ENCODE measurements at regions not wholly inside any gene's neighbourhood (a gene's known extent, or its start where the extent isn't known, plus 50 kb on each side); places are given as distances from the start of the nearest gene placed in this dataset.

- no peak overlapping the region for H3K4me3 Mint-ChIP-seq
- no peak overlapping the region for H3K27ac Mint-ChIP-seq
- H3K4me1 Mint-ChIP-seq = no peaks in the 10 kb centered on the region
- DNase-seq = no peak
- H3K27me3 Mint-ChIP-seq = no peaks in the 10 kb centered on the region
- H3K36me3 Mint-ChIP-seq (ENCODE audit: low read depth) = no peaks in the 10 kb centered on the region
- no peak for ATAC-seq
- H3K9me3 ChIP-seq (ENCODE audit: control insufficient read depth, low read length, poor library complexity, severe bottlenecking) = no peaks in the 10 kb centered on the region
These were observed 794.2 kb upstream of the ADGRL2 start for GRCh38 chr1:81006502-81006901.

GRCh38 chr1:81004011-81004410 lies 796.7 kb upstream of the ADGRL2 start:
- no peaks in the 10 kb centered on the region for H3K9me3 ChIP-seq (ENCODE audit: control insufficient read depth, low read length, poor library complexity, severe bottlenecking)
- Mint-ChIP-seq H3K27ac (no peak overlapping the region), H3K27me3 (no peaks in the 10 kb centered on the region), H3K36me3 (ENCODE audit: low read depth) (no peaks in the 10 kb centered on the region), H3K4me1 (no peaks in the 10 kb centered on the region), H3K4me3 (no peak overlapping the region)
- DNase-seq = no peak
- no peak for ATAC-seq

GRCh38 chr1:80994934-80995333 lies 805.8 kb upstream of the ADGRL2 start:
- DNase-seq = no peak
- H3K27me3 Mint-ChIP-seq = no peaks in the 10 kb centered on the region
- no peak for ATAC-seq
- H3K36me3 Mint-ChIP-seq (ENCODE audit: low read depth) = no peaks in the 10 kb centered on the region
- H3K9me3 ChIP-seq (ENCODE audit: control insufficient read depth, low read length, poor library complexity, severe bottlenecking) = no peaks in the 10 kb centered on the region
- no peak overlapping the region for H3K4me3 Mint-ChIP-seq
- H3K27ac Mint-ChIP-seq = no peak overlapping the region
- H3K4me1 Mint-ChIP-seq = no peaks in the 10 kb centered on the region

GRCh38 chr1:80994038-80994437 lies 806.7 kb upstream of the ADGRL2 start:
- H3K4me1 Mint-ChIP-seq = no peaks in the 10 kb centered on the region
- H3K27me3 Mint-ChIP-seq = no peaks in the 10 kb centered on the region
- H3K9me3 ChIP-seq (ENCODE audit: control insufficient read depth, low read length, poor library complexity, severe bottlenecking) = no peaks in the 10 kb centered on the region
- ATAC-seq (no peak), DNase-seq (no peak)
- H3K36me3 Mint-ChIP-seq (ENCODE audit: low read depth) = no peaks in the 10 kb centered on the region
- no peak overlapping the region for H3K4me3 Mint-ChIP-seq
- no peak overlapping the region for H3K27ac Mint-ChIP-seq

DNA sequence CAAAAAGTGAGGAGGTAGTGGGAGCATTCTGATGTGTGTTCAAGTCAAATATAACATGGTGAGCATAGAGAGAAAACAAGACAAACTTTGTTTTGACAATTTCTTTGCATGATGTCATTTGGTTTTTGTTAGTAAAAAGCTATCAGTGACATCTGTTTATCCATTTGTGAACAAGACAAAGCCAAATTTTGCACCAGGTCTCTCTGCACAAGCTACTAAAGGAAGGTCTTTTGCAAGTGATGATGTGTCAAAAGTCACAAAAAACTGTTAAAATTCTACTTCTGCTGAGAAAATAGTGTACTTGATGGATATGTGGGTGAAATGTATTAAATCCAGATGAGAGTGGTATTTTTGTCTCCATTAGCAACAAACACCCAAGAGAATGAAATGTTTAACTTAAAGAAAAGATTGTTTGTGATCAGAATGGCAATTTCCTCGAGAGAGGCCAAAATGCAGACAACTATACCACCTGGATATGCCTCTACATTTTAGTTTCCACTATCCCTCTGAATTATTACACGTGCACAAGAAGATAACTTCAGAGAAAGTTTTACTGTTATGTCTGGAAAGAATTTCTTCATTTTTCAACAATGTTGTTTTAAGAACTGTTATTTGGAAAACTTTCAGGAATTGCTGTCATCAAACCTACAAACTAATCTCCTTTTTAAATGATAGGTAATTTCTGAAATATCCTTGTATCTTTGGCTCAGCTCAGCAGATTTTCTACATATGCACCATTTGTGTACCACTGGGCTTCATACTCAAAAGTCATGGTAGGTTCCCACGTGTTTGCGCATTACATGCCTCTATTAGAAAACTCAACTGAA lies 807.4 kb upstream of the ADGRL2 start:
- Mint-ChIP-seq H3K4me3 (no peak overlapping the region), H3K36me3 (ENCODE audit: low read depth) (no peaks in the 10 kb centered on the region), H3K27me3 (no peaks in the 10 kb centered on the region), H3K4me1 (no peaks in the 10 kb centered on the region), H3K27ac (no peak overlapping the region)
- DNase-seq (no peak), ATAC-seq (no peak)
- H3K9me3 ChIP-seq (ENCODE audit: control insufficient read depth, low read length, poor library complexity, severe bottlenecking) = no peaks in the 10 kb centered on the region

- H3K4me3 Mint-ChIP-seq = no peak overlapping the region
- no peaks in the 10 kb centered on the region for H3K27me3 Mint-ChIP-seq
- no peak for ATAC-seq
- H3K36me3 Mint-ChIP-seq (ENCODE audit: low read depth) = no peaks in the 10 kb centered on the region
- no peaks in the 10 kb centered on the region for H3K9me3 ChIP-seq (ENCODE audit: control insufficient read depth, low read length, poor library complexity, severe bottlenecking)
- H3K27ac Mint-ChIP-seq = no peak overlapping the region
- DNase-seq = no peak
- H3K4me1 Mint-ChIP-seq = no peaks in the 10 kb centered on the region
These were observed 811.3 kb upstream of the ADGRL2 start for GRCh38 chr1:80989455-80989854.

- Mint-ChIP-seq H3K36me3 (ENCODE audit: low read depth) (no peaks in the 10 kb centered on the region), H3K27me3 (no peaks in the 10 kb centered on the region), H3K4me1 (no peaks in the 10 kb centered on the region), H3K27ac (no peak overlapping the region), H3K4me3 (no peak overlapping the region)
- DNase-seq = no peak
- no peak for ATAC-seq
- no peaks in the 10 kb centered on the region for H3K9me3 ChIP-seq (ENCODE audit: control insufficient read depth, low read length, poor library complexity, severe bottlenecking)
These were observed 811.8 kb upstream of the ADGRL2 start for GRCh38 chr1:80988926-80989325.

DNA sequence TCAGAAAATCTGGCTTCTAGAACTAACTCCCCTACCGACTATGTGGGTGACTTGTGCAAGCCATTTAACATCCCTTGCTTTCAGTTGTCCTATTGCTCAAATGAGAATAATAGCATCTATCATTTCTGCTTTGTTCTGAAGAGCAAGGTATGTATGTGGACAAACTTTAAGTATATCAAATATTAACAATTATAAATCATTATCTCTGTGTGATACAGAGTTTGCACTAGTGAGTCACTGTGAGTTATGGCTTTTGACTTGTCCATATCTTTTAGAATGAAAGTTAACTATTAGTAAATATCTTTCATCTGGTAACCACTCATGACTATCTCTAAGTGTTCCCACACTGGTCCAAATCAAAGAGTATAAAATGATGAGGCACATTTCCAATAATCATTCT lies 812.9 kb upstream of the ADGRL2 start:
- DNase-seq = no peak
- Mint-ChIP-seq H3K4me3 (no peak overlapping the region), H3K27me3 (no peaks in the 10 kb centered on the region), H3K36me3 (ENCODE audit: low read depth) (no peaks in the 10 kb centered on the region), H3K27ac (no peak overlapping the region), H3K4me1 (no peaks in the 10 kb centered on the region)
- no peak for ATAC-seq
- H3K9me3 ChIP-seq (ENCODE audit: control insufficient read depth, low read length, poor library complexity, severe bottlenecking) = no peaks in the 10 kb centered on the region

DNA sequence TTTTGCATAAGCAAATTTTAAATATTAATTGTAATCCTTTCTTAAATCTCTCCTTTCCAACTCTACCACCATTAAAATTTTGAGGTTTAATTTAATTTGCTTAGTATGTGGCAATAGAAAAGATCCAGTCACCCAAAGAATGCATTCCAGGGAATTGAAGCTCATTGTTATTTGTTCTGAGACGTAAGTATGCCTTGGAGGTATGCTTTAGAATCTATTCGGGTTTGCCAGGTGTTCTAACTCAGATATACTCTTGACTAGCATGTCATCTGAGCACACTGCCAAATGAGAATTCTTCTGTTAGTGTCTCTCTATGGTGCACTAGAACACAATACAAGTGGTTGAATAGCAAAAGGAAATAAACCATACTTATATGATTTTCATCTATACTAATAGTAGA lies 813.6 kb upstream of the ADGRL2 start:
- H3K4me1 Mint-ChIP-seq = no peaks in the 10 kb centered on the region
- H3K4me3 Mint-ChIP-seq = no peak overlapping the region
- DNase-seq (no peak), ATAC-seq (no peak)
- H3K27me3 Mint-ChIP-seq = no peaks in the 10 kb centered on the region
- no peaks in the 10 kb centered on the region for H3K36me3 Mint-ChIP-seq (ENCODE audit: low read depth)
- no peak overlapping the region for H3K27ac Mint-ChIP-seq
- H3K9me3 ChIP-seq (ENCODE audit: control insufficient read depth, low read length, poor library complexity, severe bottlenecking) = no peaks in the 10 kb centered on the region

DNA sequence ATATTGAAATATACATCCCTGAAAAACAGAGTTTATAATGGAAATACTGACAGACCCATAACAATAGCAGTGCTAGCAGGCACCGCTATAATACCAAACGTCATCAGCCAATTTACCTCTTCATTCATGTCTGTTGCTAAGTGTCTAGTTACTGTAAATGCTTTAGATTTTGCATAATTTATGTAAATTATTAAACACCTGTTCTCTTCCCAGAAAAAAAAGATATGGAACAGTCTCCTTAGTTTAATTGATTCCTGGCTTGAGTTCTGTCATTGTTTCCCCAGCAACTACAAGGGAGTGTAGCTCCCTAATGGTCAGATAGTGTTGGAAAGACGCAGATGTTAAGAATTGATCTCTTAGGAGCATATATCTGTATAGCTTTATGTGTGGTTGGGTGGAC lies 817.9 kb upstream of the ADGRL2 start:
- no peaks in the 10 kb centered on the region for H3K9me3 ChIP-seq (ENCODE audit: control insufficient read depth, low read length, poor library complexity, severe bottlenecking)
- Mint-ChIP-seq H3K4me1 (no peaks in the 10 kb centered on the region), H3K27ac (no peak overlapping the region), H3K4me3 (no peak overlapping the region), H3K27me3 (no peaks in the 10 kb centered on the region), H3K36me3 (ENCODE audit: low read depth) (no peaks in the 10 kb centered on the region)
- DNase-seq (no peak), ATAC-seq (no peak)

- ATAC-seq = no peak
- DNase-seq = no peak
- H3K36me3 Mint-ChIP-seq (ENCODE audit: low read depth) = no peaks in the 10 kb centered on the region
- H3K4me1 Mint-ChIP-seq = no peaks in the 10 kb centered on the region
- H3K4me3 Mint-ChIP-seq = no peak overlapping the region
- H3K9me3 ChIP-seq (ENCODE audit: control insufficient read depth, low read length, poor library complexity, severe bottlenecking) = no peaks in the 10 kb centered on the region
- no peak overlapping the region for H3K27ac Mint-ChIP-seq
- no peaks in the 10 kb centered on the region for H3K27me3 Mint-ChIP-seq
These were observed 827.6 kb upstream of the ADGRL2 start for GRCh38 chr1:80973101-80973500.

DNA sequence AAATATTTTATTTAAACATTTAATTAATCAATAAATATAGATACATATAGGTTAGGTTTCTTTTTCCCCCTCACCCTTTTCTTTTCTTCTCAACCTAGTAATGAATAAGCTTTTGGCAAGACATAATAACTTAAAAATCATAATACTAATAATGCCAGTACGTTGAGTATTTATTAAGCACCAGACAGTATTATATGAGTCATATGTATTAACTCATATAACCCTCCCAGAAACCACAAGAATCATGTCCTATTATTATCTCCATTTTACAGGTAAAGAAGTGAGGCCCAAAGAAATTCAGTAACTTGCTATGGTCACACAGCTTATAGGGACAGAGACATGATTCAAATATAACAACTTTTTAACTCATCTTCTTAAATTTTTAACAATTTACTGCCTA lies 834.5 kb upstream of the ADGRL2 start:
- no peaks in the 10 kb centered on the region for H3K27me3 Mint-ChIP-seq
- DNase-seq (no peak), ATAC-seq (no peak)
- H3K4me3 Mint-ChIP-seq = no peak overlapping the region
- H3K36me3 Mint-ChIP-seq (ENCODE audit: low read depth) = no peaks in the 10 kb centered on the region
- no peak overlapping the region for H3K27ac Mint-ChIP-seq
- H3K4me1 Mint-ChIP-seq = no peaks in the 10 kb centered on the region
- peaks cover 2% of the 10 kb centered on the region for H3K9me3 ChIP-seq (ENCODE audit: control insufficient read depth, low read length, poor library complexity, severe bottlenecking)

DNA sequence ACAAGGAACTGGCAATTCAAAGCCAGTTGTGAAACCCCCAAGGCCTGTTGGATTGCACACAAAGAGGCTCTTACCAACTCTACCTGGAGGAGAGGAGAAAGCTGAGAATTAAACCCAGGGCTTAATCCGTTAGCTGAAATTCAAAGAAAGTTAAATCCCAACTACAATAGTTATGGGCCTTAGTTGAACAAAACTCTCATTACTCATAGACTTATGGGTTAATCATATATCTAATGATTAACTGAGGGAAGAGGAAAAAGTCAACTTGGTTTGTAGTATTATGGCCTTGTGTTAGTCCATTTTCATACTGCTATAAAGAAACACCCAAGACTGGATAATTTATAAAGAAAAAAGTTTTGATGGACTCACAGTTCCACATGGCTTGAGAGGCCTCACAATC lies 838.2 kb upstream of the ADGRL2 start:
- peaks cover 2% of the 10 kb centered on the region for H3K9me3 ChIP-seq (ENCODE audit: control insufficient read depth, low read length, poor library complexity, severe bottlenecking)
- no peak for DNase-seq
- Mint-ChIP-seq H3K4me3 (no peak overlapping the region), H3K36me3 (ENCODE audit: low read depth) (no peaks in the 10 kb centered on the region), H3K27me3 (no peaks in the 10 kb centered on the region), H3K27ac (no peak overlapping the region), H3K4me1 (no peaks in the 10 kb centered on the region)
- ATAC-seq = no peak

DNA sequence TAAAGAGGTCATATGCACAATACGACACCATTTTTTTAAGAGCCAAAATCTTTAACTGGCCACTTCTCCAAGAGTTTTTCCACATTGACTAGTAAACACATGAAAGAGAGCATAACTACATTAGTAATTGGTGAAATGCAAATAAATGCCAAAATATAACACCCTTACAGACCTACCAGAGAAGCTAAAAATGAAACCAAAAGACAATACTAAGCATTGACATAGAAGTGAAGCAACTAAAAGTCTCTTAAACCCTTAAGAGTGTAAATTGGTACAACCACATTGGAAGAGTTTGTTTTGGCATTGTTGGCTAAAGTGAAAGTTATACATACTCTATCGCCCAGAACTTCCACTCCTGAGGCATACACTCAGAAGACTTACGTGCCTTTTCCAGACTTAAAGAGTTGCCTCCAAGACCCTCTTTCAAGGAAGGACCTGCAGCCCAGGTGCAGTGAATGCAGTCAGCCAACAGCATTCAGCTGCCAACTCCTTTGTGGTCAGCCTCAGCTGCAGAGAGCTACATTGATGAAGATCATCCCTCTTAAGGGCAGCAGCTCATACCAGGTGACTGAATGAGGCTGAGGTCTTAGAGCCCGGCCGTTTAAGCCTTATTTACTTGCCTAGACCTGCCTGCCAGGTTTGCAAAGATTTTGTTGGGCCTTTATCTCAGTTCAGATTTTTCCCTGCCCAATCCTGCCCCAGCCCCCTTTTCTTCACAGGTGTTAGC lies 839.1 kb upstream of the ADGRL2 start:
- Mint-ChIP-seq H3K27me3 (no peaks in the 10 kb centered on the region), H3K4me1 (no peaks in the 10 kb centered on the region), H3K4me3 (no peak overlapping the region), H3K36me3 (ENCODE audit: low read depth) (no peaks in the 10 kb centered on the region), H3K27ac (no peak overlapping the region)
- ATAC-seq (no peak), DNase-seq (no peak)
- peaks cover 2% of the 10 kb centered on the region for H3K9me3 ChIP-seq (ENCODE audit: control insufficient read depth, low read length, poor library complexity, severe bottlenecking)
